HG02852 (cell line): ENCODE measurements at regions not wholly inside any gene's neighbourhood (a gene's known extent, or its start where the extent isn't known, plus 50 kb on each side); places are given as distances from the start of the nearest gene placed in this dataset.
"Not testable (repeated sequence)": the region's sequence is repeated elsewhere in the genome, so short reads cannot be mapped to it uniquely, and the experiment has no call there.

Source experiments
- ATAC-seq: cut with Tn5 transposase; IDR thresholded peaks from one replicate; pipeline ENCODE4 v1.9.1; 2021; ENCODE audit warnings: mild to moderate bottlenecking, moderate library complexity; ENCODE audit not compliant: unreplicated experiment

GRCh38 chr10:90112681-90113080, 411.3 kb downstream of the KIF20B start:
- ATAC-seq = no peak

DNA sequence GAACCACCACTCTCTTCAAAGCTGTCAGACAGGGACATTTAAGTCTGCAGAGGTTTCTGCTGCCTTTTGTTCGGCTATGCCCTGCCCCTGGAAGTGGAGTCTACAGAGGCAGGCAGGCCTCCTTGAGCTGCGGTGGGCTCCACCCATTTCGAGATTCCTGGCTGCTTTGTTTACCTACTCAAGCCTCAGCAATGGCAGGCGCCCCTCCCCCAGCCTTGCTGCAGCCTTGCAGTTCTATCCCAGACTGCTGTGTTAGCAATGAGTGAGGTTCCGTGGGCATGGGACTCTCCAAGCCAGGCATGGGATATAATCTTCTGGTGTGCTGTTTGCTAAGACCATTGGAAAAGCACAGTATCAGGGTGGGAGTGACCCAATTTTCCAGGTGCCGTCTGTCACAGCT, 417.2 kb downstream of the KIF20B start:
- ATAC-seq = not testable (repeated sequence)

DNA sequence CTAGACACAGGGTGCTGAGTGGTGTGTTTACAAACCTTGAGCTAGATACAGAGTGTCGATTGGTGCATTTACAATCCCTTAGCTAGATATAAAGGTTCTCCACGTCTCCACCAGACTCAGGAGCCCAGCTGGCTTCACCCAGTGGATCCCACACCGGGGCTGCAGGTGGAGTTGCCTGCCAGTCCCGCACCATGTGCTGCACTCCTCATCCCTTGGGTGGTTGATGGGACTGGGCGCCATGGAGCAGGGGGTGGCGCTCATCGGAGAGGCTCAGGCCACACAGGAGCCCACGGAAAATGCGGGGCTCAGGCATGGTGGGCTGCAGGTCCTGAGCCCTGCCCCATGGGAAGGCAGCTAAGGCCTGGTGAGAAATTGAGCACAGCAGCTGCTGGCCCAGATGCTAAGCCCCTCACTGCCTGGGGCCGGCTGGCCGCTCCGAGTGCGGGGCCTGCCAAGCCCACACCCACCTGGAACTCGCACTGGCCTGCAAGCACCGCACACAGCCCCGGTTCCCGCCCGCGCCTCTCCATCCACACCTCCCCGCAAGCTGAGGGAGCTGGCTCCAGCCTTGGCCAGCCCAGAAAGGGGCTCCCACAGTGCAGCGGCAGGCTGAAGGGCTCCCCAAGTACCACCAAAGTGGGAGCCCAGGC, 418.4 kb downstream of the KIF20B start:
- ATAC-seq = not testable (repeated sequence)

GRCh38 chr10:90125456-90126255, 424.3 kb downstream of the KIF20B start:
- no peak for ATAC-seq

DNA sequence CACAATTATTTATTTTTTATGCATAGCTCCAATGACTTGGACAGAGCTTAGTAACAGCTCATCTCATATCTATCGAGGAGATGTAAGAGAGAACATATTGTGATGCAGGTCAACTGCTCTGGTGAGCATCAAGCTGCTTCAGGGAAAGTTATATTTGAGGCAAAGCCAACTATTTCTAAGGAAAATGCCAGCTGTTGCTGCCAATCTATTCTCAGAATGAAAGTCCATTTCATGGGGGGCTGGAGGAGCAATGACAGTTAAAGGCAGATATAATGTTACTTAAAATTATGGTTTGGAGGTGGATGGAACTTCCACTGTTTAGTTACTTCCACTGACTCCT, 424.8 kb downstream of the KIF20B start:
- no peak for ATAC-seq

DNA sequence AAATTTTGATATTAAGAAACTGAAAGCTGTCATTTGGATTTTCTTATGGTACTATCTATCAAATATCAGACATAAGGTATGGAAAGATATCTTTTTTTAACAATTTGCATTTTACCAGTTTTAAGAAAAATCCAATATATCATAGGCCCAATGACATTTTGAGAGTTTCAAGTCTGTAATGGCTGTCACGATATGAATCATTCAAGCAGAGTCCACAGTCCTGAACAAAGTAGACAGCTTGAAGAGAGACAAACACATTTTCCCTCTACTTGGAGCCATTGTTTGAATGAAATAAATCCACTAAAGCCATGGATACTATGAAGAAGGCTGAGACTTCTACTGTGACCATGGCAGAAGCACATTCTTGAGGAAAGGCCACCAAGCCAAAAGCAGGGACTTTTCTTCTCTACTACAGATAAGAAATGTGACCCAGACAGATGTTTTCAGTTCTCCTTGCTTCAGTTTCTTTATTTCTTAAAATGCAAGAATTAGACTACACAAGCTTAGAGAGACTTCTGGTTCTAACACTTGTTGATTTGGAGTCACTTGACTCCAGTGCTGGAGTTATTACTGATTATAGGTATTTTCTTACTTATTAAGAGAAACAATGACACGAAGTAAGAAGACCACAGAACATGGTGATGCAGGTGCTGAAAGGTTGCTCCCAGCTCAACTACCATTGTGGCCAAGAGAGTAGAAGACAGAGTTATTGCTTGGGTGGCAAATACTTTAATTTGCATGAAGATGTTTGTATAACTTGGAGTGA, 429.1 kb downstream of the KIF20B start:
- peak; percentile 69 for ATAC-seq

GRCh38 chr10:90133606-90134005, 432.2 kb downstream of the KIF20B start:
- ATAC-seq = no peak

GRCh38 chr10:90136731-90137316, 435.4 kb downstream of the KIF20B start:
- no peak for ATAC-seq

DNA sequence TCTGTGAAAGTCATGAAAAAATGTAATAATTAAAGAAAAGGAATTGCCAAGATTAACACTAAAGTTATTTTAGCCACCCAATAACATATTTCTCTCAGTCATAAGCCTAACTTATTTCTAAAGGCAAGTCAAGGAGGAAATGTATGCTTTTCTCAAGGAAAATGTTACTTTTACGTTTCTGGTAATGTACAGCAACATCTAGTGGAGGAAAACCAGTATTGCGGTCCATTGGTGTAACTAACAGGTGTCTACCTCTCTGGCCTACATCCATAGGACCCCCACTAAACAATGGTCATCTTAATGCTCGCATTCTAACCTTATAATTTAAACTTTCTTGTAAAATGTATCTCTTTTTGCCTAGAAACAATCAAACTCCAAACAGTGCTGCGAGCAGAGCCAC, 437.5 kb downstream of the KIF20B start:
- no peak for ATAC-seq

- no peak for ATAC-seq
Measured at GRCh38 chr10:90141791-90142190, 440.4 kb downstream of the KIF20B start.

DNA sequence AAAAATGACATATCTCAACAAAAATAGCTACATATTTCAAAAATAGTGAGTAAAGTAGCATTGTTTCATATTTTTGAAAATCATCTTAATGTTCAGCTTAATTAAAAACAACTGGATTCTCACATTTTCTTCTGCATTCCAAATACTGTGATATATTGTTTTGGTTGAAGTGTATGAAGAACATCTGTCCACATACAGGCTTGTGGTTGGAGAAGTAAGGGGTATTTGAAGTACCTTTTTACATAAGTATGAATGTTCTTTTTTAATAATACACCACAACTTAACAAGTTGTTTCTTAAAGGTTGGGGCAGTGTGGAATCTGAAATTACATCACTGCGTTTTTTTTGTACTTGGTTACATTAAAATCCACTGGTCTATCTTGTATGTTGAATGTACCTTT, 442.5 kb downstream of the KIF20B start:
- ATAC-seq = no peak

DNA sequence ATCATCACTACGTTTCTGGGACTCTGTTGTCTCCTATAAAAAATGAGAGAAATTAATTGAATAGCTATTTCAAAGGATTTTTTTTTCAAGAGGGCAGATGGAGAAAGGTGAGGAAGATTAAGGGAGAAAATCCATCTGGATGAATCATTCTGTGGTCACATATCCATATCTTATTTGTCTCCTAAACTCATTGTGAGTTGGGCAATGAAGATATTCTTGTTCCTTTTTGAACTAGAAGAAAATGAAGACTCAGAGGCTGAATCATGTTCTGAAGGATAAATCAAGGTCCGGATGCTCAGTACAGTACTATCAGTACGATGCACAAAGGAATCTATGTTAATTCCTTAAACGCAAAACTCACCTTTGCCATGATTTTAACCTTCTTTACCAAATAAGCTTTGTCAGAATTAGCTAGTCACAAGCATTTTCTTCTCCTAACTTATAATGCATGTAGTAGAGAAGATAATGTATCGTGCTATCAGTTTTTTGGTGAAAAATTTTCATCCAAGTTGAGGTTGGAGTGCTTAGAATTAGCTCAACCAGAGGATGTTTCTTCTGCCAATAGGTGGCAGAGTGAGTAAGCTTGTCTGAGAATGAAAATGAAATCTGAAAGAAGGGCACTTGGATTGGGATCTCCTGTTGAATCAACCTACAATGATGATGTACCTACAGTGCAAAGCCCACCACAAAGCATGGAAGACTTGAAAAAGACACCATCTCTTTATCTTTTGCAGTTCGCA, 446.9 kb downstream of the KIF20B start:
- no peak for ATAC-seq

DNA sequence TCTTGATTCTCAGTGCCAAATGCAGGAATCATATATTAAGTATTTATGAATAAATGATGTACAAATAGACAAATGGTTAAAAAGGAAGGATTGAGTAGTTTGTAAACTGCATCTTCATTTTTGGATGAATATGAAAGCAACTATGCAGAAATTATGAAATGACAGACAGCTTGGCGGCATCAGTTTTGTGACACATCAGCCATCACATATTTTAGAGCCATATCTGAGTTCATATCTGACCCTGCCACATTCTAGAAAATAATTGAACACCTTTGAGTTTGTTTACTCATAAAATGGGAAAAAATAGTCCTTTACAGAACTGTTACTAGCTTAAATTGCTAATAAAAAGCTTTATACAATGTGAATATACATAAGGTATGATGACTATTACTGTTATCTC, 448.2 kb downstream of the KIF20B start:
- ATAC-seq = no peak

- ATAC-seq = no peak
Measured at GRCh38 chr10:90162271-90162853, 461.0 kb downstream of the KIF20B start.

- ATAC-seq = peak; percentile 92
Measured at GRCh38 chr10:90167174-90168064, 466.0 kb downstream of the KIF20B start.

GRCh38 chr10:90168244-90168643, 466.9 kb downstream of the KIF20B start:
- no peak for ATAC-seq

DNA sequence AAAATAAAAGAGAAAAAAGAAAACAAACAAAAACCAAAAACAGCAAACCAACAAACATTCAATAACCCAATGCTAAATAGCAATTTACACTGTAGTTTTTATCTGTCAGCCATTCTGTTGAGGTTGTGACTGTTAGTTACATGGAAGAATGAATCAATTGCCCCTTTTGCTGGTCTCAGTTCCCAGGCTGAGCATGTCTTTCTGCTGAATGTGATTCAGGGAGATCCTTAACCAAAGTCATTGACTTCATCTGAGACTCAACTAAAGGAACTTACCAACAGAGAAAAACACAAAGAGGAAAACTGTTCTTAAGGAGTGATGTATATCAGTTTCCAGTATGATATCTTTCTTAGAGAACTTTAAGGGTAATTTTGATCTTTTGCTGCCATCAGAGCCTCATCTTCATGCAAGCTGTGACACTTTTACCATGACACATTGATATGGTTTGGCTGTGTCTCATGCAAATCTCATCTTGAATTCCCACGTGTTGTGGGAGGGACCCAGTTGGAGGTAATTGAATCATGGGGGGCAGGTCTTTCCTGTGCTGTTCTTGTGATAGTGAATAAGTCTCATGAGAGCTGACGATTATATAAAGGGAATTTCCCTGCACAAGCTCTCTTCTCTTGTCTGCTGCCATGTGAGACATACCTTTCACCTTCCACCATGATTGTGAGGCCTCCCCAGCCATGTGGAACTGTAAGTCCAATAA, 469.8 kb downstream of the KIF20B start:
- no peak for ATAC-seq

- ATAC-seq = no peak
Measured at GRCh38 chr10:90174531-90174930, 473.1 kb downstream of the KIF20B start.

- ATAC-seq = no peak
Measured at GRCh38 chr10:90175161-90175681, 473.8 kb downstream of the KIF20B start.
